ENCODE measurements at regions not wholly inside any gene's neighbourhood (a gene's known extent, or its start where the extent isn't known, plus 50 kb on each side); places are given as distances from the start of the nearest gene placed in this dataset.

GRCh38 chr5:139740138-139740991 is 55.2 kb upstream of the PSD2 start:
- H3K36me3 ChIP-seq (ENCODE audit: insufficient read depth): no peaks in the 10 kb centered on the region
- no peak overlapping the region for H3K27ac ChIP-seq
- H3K4me3 ChIP-seq (IDR thresholded peaks at IDR 0.05; ENCODE audit: insufficient read depth, low read depth, low read length): no peak overlapping the region
- no peaks in the 10 kb centered on the region for H3K79me2 ChIP-seq (ENCODE audit: insufficient read depth, low read depth)
- H3K4me1 ChIP-seq (ENCODE audit: low read depth, poor library complexity, severe bottlenecking): peaks cover 25% of the 10 kb centered on the region
- TF ChIP-seq, protein P1, sequence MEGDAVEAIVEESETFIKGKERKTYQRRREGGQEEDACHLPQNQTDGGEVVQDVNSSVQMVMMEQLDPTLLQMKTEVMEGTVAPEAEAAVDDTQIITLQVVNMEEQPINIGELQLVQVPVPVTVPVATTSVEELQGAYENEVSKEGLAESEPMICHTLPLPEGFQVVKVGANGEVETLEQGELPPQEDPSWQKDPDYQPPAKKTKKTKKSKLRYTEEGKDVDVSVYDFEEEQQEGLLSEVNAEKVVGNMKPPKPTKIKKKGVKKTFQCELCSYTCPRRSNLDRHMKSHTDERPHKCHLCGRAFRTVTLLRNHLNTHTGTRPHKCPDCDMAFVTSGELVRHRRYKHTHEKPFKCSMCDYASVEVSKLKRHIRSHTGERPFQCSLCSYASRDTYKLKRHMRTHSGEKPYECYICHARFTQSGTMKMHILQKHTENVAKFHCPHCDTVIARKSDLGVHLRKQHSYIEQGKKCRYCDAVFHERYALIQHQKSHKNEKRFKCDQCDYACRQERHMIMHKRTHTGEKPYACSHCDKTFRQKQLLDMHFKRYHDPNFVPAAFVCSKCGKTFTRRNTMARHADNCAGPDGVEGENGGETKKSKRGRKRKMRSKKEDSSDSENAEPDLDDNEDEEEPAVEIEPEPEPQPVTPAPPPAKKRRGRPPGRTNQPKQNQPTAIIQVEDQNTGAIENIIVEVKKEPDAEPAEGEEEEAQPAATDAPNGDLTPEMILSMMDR (conservative IDR thresholded peaks at IDR 0.05; ENCODE audit: low read depth, low read length): no peak
- H3K4me2 ChIP-seq: no peak overlapping the region
- H4K20me1 ChIP-seq (ENCODE audit: insufficient read depth): no peaks in the 10 kb centered on the region
- no peaks in the 10 kb centered on the region for H3K27me3 ChIP-seq (ENCODE audit: insufficient read depth, low read depth)
- no peak overlapping the region for H2AFZ ChIP-seq (ENCODE audit: low read depth)
- H3K9ac ChIP-seq: no peak overlapping the region

DNA sequence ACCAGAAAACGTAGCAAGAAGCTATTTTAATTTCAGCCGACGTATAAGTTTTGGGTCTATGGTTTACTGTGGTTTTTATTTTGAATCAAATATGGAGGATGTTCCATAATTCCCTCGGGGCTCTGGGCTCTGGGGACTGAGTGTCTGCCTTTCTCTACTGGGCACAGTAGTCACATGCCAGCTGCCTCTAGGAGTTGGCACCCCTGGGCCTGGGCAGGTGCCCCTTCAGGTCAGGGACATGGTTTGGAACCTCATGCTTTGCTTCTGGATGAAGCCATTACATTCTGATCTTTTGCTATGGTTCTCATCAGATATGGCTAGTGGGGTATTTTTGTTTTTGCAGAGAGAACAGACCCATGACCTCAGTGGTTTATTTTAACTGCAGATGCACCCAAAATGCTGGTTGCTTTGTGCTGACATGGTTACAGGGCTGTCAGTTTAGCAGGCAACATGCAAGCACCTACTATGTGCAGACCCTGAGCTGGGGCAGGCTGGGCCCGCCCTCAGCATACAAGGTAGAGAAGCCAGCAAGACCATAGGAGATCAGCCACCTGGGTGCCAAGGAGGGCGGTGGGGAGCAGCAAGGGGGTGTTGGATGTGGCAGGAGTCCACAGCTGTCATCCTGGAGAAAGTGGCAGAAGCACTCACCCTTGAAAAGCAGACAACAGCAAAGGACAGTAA is 54.5 kb upstream of the PSD2 start:
- H3K4me2 ChIP-seq: no peak overlapping the region
- H3K4me1 ChIP-seq (ENCODE audit: low read depth, poor library complexity, severe bottlenecking): peaks cover 31% of the 10 kb centered on the region
- TF ChIP-seq, protein P1 (conservative IDR thresholded peaks at IDR 0.05; ENCODE audit: low read depth, low read length): no peak
- no peaks in the 10 kb centered on the region for H4K20me1 ChIP-seq (ENCODE audit: insufficient read depth)
- H3K27me3 ChIP-seq (ENCODE audit: insufficient read depth, low read depth): no peaks in the 10 kb centered on the region
- H2AFZ ChIP-seq (ENCODE audit: low read depth): no peak overlapping the region
- H3K27ac ChIP-seq: no peak overlapping the region
- H3K4me3 ChIP-seq (IDR thresholded peaks at IDR 0.05; ENCODE audit: insufficient read depth, low read depth, low read length): no peak overlapping the region
- no peaks in the 10 kb centered on the region for H3K36me3 ChIP-seq (ENCODE audit: insufficient read depth)
- no peak overlapping the region for H3K9ac ChIP-seq
- no peaks in the 10 kb centered on the region for H3K79me2 ChIP-seq (ENCODE audit: insufficient read depth, low read depth)

GRCh38 chr5:139741823-139742172 is 53.8 kb upstream of the PSD2 start:
- Histone ChIP-seq H3K4me3 (IDR thresholded peaks at IDR 0.05; ENCODE audit: insufficient read depth, low read depth, low read length) (no peak overlapping the region), H3K27me3 (ENCODE audit: insufficient read depth, low read depth) (no peaks in the 10 kb centered on the region), H3K4me2 (no peak overlapping the region)

DNA sequence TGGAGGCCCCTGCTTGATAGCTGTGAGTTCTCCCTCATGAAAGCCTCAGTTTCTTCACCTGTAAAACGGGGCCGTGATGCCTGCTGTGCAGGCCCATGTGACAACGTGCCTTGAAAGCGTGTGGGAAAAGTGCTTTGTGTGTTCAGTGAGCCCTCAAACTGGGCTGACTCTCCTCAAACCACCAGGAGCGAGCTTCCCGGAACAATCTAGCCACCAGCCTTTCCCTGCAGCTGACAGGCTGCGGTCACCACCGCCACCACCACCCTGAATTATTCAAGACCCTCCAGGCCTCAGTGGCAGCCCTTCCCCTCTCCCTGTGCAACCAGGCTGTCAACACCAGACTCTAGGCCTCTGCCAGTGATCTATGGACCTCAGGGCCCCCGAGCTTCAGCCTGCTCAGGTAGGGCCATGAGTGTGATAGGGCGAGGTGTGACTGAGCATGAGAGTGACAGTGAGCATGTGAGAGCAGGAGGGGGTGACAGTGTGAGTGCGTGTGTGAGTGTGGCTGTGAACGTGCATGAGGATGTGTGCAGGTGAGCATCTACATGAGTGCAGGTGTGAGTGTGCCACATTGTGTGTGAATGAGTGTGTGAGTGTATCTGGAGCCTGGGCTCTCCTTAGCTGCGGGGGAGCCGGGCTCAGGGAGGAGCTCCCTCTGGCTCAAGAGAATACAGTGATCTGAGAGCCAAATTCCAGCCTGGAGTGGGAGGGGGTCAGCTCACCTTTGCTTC is 53.3 kb upstream of the PSD2 start:
- H2AFZ ChIP-seq (ENCODE audit: low read depth): no peak overlapping the region
- no peak overlapping the region for H3K4me3 ChIP-seq (IDR thresholded peaks at IDR 0.05; ENCODE audit: insufficient read depth, low read depth, low read length)
- H3K4me1 ChIP-seq (ENCODE audit: low read depth, poor library complexity, severe bottlenecking): peaks cover 31% of the 10 kb centered on the region
- no peaks in the 10 kb centered on the region for H3K36me3 ChIP-seq (ENCODE audit: insufficient read depth)
- H3K27me3 ChIP-seq (ENCODE audit: insufficient read depth, low read depth): no peaks in the 10 kb centered on the region
- H3K4me2 ChIP-seq: no peak overlapping the region
- no peak overlapping the region for H3K9ac ChIP-seq
- H3K27ac ChIP-seq: no peak overlapping the region
- no peaks in the 10 kb centered on the region for H3K79me2 ChIP-seq (ENCODE audit: insufficient read depth, low read depth)
- H4K20me1 ChIP-seq (ENCODE audit: insufficient read depth): no peaks in the 10 kb centered on the region
- TF ChIP-seq, protein P1 (conservative IDR thresholded peaks at IDR 0.05; ENCODE audit: low read depth, low read length): no peak

More at GRCh38 chr5:139741823-139742172, 53.8 kb upstream of the PSD2 start:
- no peaks in the 10 kb centered on the region for H4K20me1 ChIP-seq (ENCODE audit: insufficient read depth)
- H2AFZ ChIP-seq (ENCODE audit: low read depth): no peak overlapping the region
- H3K36me3 ChIP-seq (ENCODE audit: insufficient read depth): no peaks in the 10 kb centered on the region
- peaks cover 31% of the 10 kb centered on the region for H3K4me1 ChIP-seq (ENCODE audit: low read depth, poor library complexity, severe bottlenecking)
- no peak overlapping the region for H3K27ac ChIP-seq
- TF ChIP-seq, protein P1 (conservative IDR thresholded peaks at IDR 0.05; ENCODE audit: low read depth, low read length): no peak
- H3K9ac ChIP-seq: no peak overlapping the region
- no peaks in the 10 kb centered on the region for H3K79me2 ChIP-seq (ENCODE audit: insufficient read depth, low read depth)
